Brain microvascular endothelial cell (primary cell): ENCODE measurements at regions not wholly inside any gene's neighbourhood (a gene's known extent, or its start where the extent isn't known, plus 50 kb on each side); places are given as distances from the start of the nearest gene placed in this dataset.

Experiments used
- DNase-seq: peaks from one replicate; pipeline ENCODE4 v3.0.0-alpha.2; 2020
- H3K27ac ChIP-seq: fragments of 250-450 bp; sonication (Bioruptor Pico); 2 replicates; pipeline ENCODE4 v1.5.1; 2020; ENCODE audit warnings: mild to moderate bottlenecking, moderate library complexity
- H3K27me3 ChIP-seq: fragments of 250-450 bp; sonication (Bioruptor Pico); replicated peaks from 2 replicates; pipeline ENCODE4 v1.5.1; 2020; ENCODE audit warnings: mild to moderate bottlenecking
- H3K36me3 ChIP-seq: fragments of 250-450 bp; sonication (Bioruptor Pico); replicated peaks from 2 replicates; pipeline ENCODE4 v1.5.1; 2020; ENCODE audit warnings: mild to moderate bottlenecking
- H3K4me3 ChIP-seq: 2 replicates; pipeline ENCODE4 v1.5.1; 2011; ENCODE audit warnings: low read depth, mild to moderate bottlenecking, control low read depth, low read length, moderate library complexity
- in situ Hi-C: cut with HindIII; loops from 2 replicates; pipeline ENCODE4 v1.10.0; 2017; ENCODE audit warnings: low sequenced_read_pairs, low pct_ligation_motif_present
- TF ChIP-seq, protein P1 (sequence below): IDR thresholded peaks from 2 replicates; pipeline ENCODE4 v1.5.1; 2011; ENCODE audit warnings: low read depth, mild to moderate bottlenecking, moderate library complexity, low read length, control low read depth, inconsistent platforms; ENCODE audit errors: missing control alignments

DNA sequence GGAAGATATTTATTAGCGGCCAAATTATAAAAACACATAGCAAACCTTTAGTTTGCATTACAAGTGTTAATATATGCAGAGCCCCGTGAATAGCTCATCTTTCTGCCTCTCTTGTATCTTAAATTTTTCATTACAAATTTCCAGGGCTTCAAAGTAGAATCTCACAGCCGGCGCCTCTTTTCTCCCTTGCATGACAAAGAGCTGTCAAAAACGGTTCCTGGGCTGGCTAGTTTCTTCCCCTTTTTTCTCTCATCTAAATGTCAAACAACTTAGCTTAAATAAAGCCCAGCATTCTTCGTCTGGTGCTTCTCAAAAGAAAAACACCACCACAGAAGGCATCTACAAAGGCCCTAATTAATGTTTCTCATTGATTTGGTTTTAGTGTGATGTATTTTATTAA is 253.0 kb downstream of the INSC start:
- H3K4me3 ChIP-seq, result no peak overlapping the region
- no peaks in the 10 kb centered on the region for H3K27me3 ChIP-seq
- DNase-seq, result no peak
- H3K27ac ChIP-seq, result no peak overlapping the region
- TF ChIP-seq, protein P1, sequence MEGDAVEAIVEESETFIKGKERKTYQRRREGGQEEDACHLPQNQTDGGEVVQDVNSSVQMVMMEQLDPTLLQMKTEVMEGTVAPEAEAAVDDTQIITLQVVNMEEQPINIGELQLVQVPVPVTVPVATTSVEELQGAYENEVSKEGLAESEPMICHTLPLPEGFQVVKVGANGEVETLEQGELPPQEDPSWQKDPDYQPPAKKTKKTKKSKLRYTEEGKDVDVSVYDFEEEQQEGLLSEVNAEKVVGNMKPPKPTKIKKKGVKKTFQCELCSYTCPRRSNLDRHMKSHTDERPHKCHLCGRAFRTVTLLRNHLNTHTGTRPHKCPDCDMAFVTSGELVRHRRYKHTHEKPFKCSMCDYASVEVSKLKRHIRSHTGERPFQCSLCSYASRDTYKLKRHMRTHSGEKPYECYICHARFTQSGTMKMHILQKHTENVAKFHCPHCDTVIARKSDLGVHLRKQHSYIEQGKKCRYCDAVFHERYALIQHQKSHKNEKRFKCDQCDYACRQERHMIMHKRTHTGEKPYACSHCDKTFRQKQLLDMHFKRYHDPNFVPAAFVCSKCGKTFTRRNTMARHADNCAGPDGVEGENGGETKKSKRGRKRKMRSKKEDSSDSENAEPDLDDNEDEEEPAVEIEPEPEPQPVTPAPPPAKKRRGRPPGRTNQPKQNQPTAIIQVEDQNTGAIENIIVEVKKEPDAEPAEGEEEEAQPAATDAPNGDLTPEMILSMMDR, result no peak
- in situ Hi-C loops, result no loop called here
- no peaks in the 10 kb centered on the region for H3K36me3 ChIP-seq

DNA sequence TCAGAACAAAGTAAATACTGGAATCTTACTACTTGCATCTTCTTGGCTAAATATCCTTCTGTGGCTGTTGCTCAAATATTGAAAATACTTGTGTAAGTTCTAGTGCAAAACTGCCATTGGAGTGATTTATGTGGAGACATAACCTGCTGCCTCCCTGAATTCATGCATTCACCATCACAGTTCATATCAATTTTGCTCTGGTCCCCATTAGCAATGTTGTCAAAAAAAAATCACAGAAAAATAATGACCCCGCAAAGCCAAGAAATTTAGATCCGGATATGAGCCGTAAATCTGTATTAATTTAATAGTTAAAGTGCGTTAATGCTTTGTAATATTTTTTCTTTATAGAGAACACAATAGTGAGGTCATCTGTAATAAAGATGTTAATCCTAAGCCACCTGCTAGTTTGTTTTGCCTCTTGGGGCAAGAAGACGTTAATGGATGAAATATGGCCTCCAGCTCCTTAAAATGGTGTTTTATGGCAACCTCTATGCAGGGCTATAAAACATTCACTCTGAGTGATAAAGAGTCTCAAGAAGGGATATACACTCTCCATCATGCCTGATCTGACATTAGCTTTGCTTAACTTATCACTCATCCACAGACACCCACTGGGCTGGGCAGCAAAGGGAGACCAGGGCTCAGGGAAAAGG is 255.9 kb downstream of the INSC start:
- in situ Hi-C loops, result no loop called here
- TF ChIP-seq, protein P1, result no peak
- no peak overlapping the region for H3K4me3 ChIP-seq
- H3K27ac ChIP-seq, result no peak overlapping the region
- no peak for DNase-seq
- H3K36me3 ChIP-seq, result no peaks in the 10 kb centered on the region
- H3K27me3 ChIP-seq, result no peaks in the 10 kb centered on the region

DNA sequence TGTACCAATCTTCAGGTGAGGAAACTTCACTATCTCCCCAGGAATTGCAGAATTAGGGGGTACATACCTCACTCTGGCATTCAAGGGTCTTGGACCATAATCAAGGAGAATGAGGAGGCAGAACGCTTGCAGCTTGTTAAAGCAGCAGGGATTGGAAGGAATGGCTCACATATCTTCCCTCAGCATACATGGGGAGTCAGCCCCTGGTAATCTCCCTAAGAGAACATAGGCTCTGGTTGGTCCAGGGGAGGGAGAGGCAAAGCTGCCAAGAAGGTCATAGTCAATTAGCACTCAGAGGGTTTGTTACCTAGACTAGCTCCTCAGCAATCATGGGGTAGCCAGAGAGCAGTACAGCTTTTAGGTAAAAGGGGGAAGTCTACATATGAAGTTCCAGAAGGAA is 256.8 kb downstream of the INSC start:
- no peak overlapping the region for H3K27ac ChIP-seq
- DNase-seq, result no peak
- TF ChIP-seq, protein P1, result no peak
- H3K36me3 ChIP-seq, result no peaks in the 10 kb centered on the region
- in situ Hi-C loops, result no loop called here
- H3K4me3 ChIP-seq, result no peak overlapping the region
- H3K27me3 ChIP-seq, result no peaks in the 10 kb centered on the region

DNA sequence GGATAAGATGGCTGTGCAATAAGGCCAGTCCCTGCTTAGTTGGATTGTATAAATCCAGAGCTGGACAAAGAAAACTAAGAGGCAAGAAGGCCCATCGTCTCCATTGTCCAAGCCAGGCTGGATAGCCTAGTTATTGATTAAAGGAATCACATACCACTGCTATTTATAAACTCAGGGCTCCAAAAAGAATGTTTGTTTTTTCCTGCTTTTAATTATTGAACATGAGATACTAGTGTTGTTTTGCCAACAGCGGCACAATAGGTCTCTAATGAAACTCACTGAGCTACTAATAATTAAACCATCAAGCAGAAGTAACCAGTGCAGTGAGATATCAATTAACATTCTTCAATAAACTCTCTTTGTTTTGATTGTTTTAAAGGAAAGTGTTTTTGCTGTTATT is 259.7 kb downstream of the INSC start:
- no peak overlapping the region for H3K27ac ChIP-seq
- H3K27me3 ChIP-seq, result no peaks in the 10 kb centered on the region
- TF ChIP-seq, protein P1, result no peak
- DNase-seq, result no peak
- in situ Hi-C loops, result no loop called here
- no peak overlapping the region for H3K4me3 ChIP-seq
- H3K36me3 ChIP-seq, result no peaks in the 10 kb centered on the region

DNA sequence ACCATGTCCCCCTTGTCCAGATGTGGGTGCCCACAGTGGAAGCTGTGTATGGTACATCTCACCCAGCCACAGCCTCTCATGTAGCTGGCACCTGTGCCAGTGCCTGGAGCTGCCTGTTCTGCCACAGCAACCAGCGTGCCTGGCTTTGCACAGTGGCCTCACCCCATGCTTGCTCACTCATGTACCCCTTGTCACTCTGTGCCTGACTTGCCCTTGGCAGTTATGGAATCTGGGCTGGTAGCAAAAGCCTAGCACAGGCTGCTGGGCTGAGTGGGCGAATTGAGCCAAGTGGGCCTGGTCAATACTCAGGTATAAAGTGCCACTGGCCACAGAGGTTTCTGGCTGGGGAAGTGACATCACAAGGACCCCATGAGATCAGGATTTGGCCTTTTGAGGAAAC is 264.2 kb downstream of the INSC start:
- Histone ChIP-seq H3K4me3 (no peak overlapping the region), H3K36me3 (no peaks in the 10 kb centered on the region), H3K27me3 (no peaks in the 10 kb centered on the region), H3K27ac (no peak overlapping the region)
- TF ChIP-seq, protein P1, result no peak
- no peak for DNase-seq
- in situ Hi-C loops, result no loop called here

DNA sequence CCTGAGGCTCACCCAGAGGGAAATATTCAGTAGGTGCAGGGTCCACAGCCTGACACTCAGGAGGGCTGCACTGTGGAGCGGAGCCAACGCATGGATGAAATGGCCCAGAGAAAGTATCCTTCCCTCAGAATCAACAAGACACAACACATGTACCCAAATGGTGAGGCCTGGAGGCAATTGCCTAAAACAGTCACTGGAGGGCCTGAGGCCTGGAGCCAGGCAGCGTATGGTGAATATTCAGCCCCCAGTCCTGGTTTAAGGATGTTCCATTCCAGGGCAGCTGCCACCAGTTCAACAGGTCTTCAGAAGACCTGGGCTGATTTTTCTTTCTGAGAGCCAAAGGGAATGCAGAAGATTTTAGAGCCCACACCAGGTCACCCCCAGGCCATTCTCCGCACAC is 264.8 kb downstream of the INSC start:
- Histone ChIP-seq H3K27me3 (no peaks in the 10 kb centered on the region), H3K4me3 (no peak overlapping the region), H3K27ac (no peak overlapping the region), H3K36me3 (no peaks in the 10 kb centered on the region)
- in situ Hi-C loops, result no loop called here
- no peak for DNase-seq
- TF ChIP-seq, protein P1, result no peak
